Aorta (tissue), 5 donors: ENCODE measurements at regions not wholly inside any gene's neighbourhood (a gene's known extent, or its start where the extent isn't known, plus 50 kb on each side); places are given as distances from the start of the nearest gene placed in this dataset.
A peak's percentile ranks its signal among the peaks of the same experiment; 100 is the strongest.

Experiments used
- ATAC-seq: fragments of 200-7000 bp; cut with Tn5 transposase; one replicate; pipeline ENCODE4 v1.9.1; 2022; ENCODE audit warnings: moderate library complexity; ENCODE audit not compliant: low FRiP score
- DNase-seq, 2 donors: peaks; one replicate each; pipeline ENCODE4 v3.0.0-alpha.2; 2020
- H3K27ac ChIP-seq, 2 donors: one replicate each; pipeline ENCODE4 v1.5.1; 2013; ENCODE audit warnings: low read length in 2 of 2, mild to moderate bottlenecking in 2 of 2, moderate library complexity in 2 of 2, control low read depth in 1 of 2, inconsistent platforms in 1 of 2, low read depth in 1 of 2
- H3K27me3 ChIP-seq, 2 donors: one replicate each; pipeline ENCODE4 v1.6.1; 2013; ENCODE audit warnings: control low read depth in 1 of 2, low read length in 1 of 2, mild to moderate bottlenecking in 1 of 2, moderate library complexity in 1 of 2; ENCODE audit not compliant: insufficient read depth in 2 of 2, control insufficient read depth in 1 of 2
- H3K36me3 ChIP-seq, 2 donors: one replicate each; pipeline ENCODE4 v1.6.1; 2013; ENCODE audit warnings: control low read depth in 1 of 2, low read length in 1 of 2, mild to moderate bottlenecking in 1 of 2; ENCODE audit not compliant: insufficient read depth in 2 of 2, control insufficient read depth in 1 of 2
- H3K4me1 ChIP-seq, 2 donors: one replicate each; pipeline ENCODE4 v1.6.1; 2013; ENCODE audit warnings: low read length in 2 of 2, control low read depth in 1 of 2, mild to moderate bottlenecking in 1 of 2, moderate library complexity in 1 of 2; ENCODE audit not compliant: insufficient read depth in 2 of 2, control insufficient read depth in 1 of 2
- H3K4me3 ChIP-seq, 2 donors: one replicate each; pipeline ENCODE4 v1.5.1; 2013; ENCODE audit warnings: low read length in 2 of 2, control low read depth in 1 of 2, mild to moderate bottlenecking in 1 of 2
- H3K9me3 ChIP-seq: one replicate; pipeline ENCODE4 v1.6.1; 2013; ENCODE audit warnings: mild to moderate bottlenecking, low read length; ENCODE audit not compliant: control insufficient read depth
- WGBS, 2 donors: extraction: QIAGEN DNeasy Blood & Tissue Kit; methylation state at CpG; one replicate each; pipeline ENCODE4 v1.1.7; 2013; 5-methylcytosine and 5-hydroxymethylcytosine counted together
- intact Hi-C, 2 donors: fragments of 100-400 bp; cut with DNase I; formaldehyde crosslinking; loops; one replicate each; pipeline versions ENCODE4 v1.14.2 to v1.15.0; 2022
- donor health status: healthy with polysubstance abuse.
- donor health status: Bipolar disorder and iron deficiency.
- donor health status: DM: no; HTN: no; CAD: no.
- donor health status: DM: no; HTN: no; CAD: no.
- donor health status: DM: yes; HTN: yes; CAD: no.

- H3K9me3 ChIP-seq = no peaks in the 10 kb centered on the region
- H3K4me1 ChIP-seq = no peaks in the 10 kb centered on the region
- H3K27ac ChIP-seq = no peak overlapping the region
- DNase-seq (no peak), ATAC-seq (no peak)
- H3K36me3 ChIP-seq = no peaks in the 10 kb centered on the region
- WGBS, 2 donors = 64 to 65% methylated on average over 5 of the region's 5 CpGs
- H3K4me3 ChIP-seq = no peak overlapping the region
- intact Hi-C loops = no loop called here
- no peaks in the 10 kb centered on the region for H3K27me3 ChIP-seq
These were observed 79.8 kb downstream of the RHOB start for GRCh38 chr2:20526708-20527107.

GRCh38 chr2:20528713-20529112 lies 81.8 kb downstream of the RHOB start:
- intact Hi-C loops = no loop called here
- DNase-seq (no peak), ATAC-seq (no peak)
- no peaks in the 10 kb centered on the region for H3K9me3 ChIP-seq
- WGBS, 2 donors = 90 to 97% methylated on average over 2 of the region's 2 CpGs
- no peaks in the 10 kb centered on the region for H3K4me1 ChIP-seq
- no peaks in the 10 kb centered on the region for H3K36me3 ChIP-seq
- H3K4me3 ChIP-seq = no peak overlapping the region
- no peak overlapping the region for H3K27ac ChIP-seq
- H3K27me3 ChIP-seq = no peaks in the 10 kb centered on the region

- Histone ChIP-seq H3K4me3 (no peak overlapping the region), H3K27ac (no peak overlapping the region), H3K27me3 (no peaks in the 10 kb centered on the region), H3K4me1 (no peaks in the 10 kb centered on the region), H3K9me3 (no peaks in the 10 kb centered on the region), H3K36me3 (no peaks in the 10 kb centered on the region)
- 96 to 97% methylated on average over 6 of the region's 6 CpGs for WGBS, 2 donors
- ATAC-seq (no peak), DNase-seq (no peak)
- intact Hi-C loops = no loop called here
These were observed 83.6 kb downstream of the RHOB start for GRCh38 chr2:20530520-20530919.

- H3K4me3 ChIP-seq = no peak overlapping the region
- H3K36me3 ChIP-seq = no peaks in the 10 kb centered on the region
- ATAC-seq (no peak), DNase-seq (peak in 1 of 2 donors; percentile 65)
- intact Hi-C loops = no loop called here
- H3K4me1 ChIP-seq = no peaks in the 10 kb centered on the region
- no peaks in the 10 kb centered on the region for H3K27me3 ChIP-seq
- WGBS, 2 donors = 75 to 81% methylated on average over 8 of the region's 8 CpGs
- H3K9me3 ChIP-seq = no peaks in the 10 kb centered on the region
- H3K27ac ChIP-seq = no peak overlapping the region
These were observed 84.9 kb downstream of the RHOB start for GRCh38 chr2:20531633-20532262.

- H3K4me1 ChIP-seq = peaks cover 0 to 3% of the 10 kb centered on the region in 2 donors
- WGBS, 2 donors = 90 to 91% methylated on average over 17 of the region's 17 CpGs
- no peaks in the 10 kb centered on the region for H3K9me3 ChIP-seq
- peak in 1 of 2 donors; percentile 61 for DNase-seq
- no peak overlapping the region for H3K27ac ChIP-seq
- no peak overlapping the region for H3K4me3 ChIP-seq
- H3K27me3 ChIP-seq = no peaks in the 10 kb centered on the region
- no peak for ATAC-seq
- H3K36me3 ChIP-seq = no peaks in the 10 kb centered on the region
- intact Hi-C loops = no loop called here
These were observed 86.0 kb downstream of the RHOB start for GRCh38 chr2:20532634-20533437.

- no peak overlapping the region for H3K4me3 ChIP-seq
- no peak overlapping the region for H3K27ac ChIP-seq
- peaks cover 0 to 3% of the 10 kb centered on the region in 2 donors for H3K4me1 ChIP-seq
- no peaks in the 10 kb centered on the region for H3K27me3 ChIP-seq
- ATAC-seq = no peak
- peak in 1 of 2 donors; percentile 65 for DNase-seq
- no peaks in the 10 kb centered on the region for H3K9me3 ChIP-seq
- 92 to 93% methylated on average over 10 of the region's 10 CpGs for WGBS, 2 donors
- H3K36me3 ChIP-seq = no peaks in the 10 kb centered on the region
- intact Hi-C loops = no loop called here
These were observed 87.2 kb downstream of the RHOB start for GRCh38 chr2:20533993-20534622.

- Histone ChIP-seq H3K4me3 (no peak overlapping the region), H3K9me3 (no peaks in the 10 kb centered on the region), H3K27ac (no peak overlapping the region), H3K4me1 (peaks cover 0 to 3% of the 10 kb centered on the region in 2 donors), H3K27me3 (no peaks in the 10 kb centered on the region), H3K36me3 (no peaks in the 10 kb centered on the region)
- 95 to 96% methylated on average over 17 to 19 of the region's 19 CpGs for WGBS, 2 donors
- DNase-seq (peak in 1 of 2 donors; percentile 64), ATAC-seq (no peak)
- intact Hi-C loops = no loop called here
These were observed 88.3 kb downstream of the RHOB start for GRCh38 chr2:20534913-20535801.

- peak; percentile 23 for ATAC-seq
- 34% methylated on average over 15 of the region's 15 CpGs for WGBS, 2 donors
These were observed 89.9 kb downstream of the RHOB start for GRCh38 chr2:20536619-20537422.

More at GRCh38 chr2:20536619-20537422, 89.9 kb downstream of the RHOB start:
- H3K36me3 ChIP-seq = no peaks in the 10 kb centered on the region
- peak in 1 of 2 donors; percentile 54 for DNase-seq
- intact Hi-C loops = no loop called here
- H3K27ac ChIP-seq = peak overlapping the region in 1 of 2 donors; percentile 8
- H3K4me3 ChIP-seq = no peak overlapping the region
- H3K4me1 ChIP-seq = peaks cover 0 to 3% of the 10 kb centered on the region in 2 donors
- H3K27me3 ChIP-seq = no peaks in the 10 kb centered on the region
- no peaks in the 10 kb centered on the region for H3K9me3 ChIP-seq
